ENCODE measurements at regions not wholly inside any gene's neighbourhood (a gene's known extent, or its start where the extent isn't known, plus 50 kb on each side); places are given as distances from the start of the nearest gene placed in this dataset.

DNA sequence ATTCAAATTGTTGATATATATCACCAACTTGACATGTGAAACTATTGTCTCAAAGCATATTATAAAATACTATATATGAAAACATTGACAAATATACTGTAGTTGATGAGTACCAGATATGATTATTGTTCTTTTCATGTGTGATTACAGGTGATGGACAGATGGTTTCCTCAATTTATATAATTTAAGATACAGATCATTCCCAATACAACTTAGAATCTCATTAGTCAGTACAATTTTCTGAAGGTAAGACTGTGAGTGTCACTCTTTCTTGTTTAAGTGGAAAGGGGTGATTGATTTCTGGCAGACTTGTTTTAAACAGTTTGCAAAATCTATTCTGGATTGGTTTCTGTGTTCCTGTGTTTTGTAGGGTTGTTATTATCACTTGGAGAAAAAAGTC is 498.8 kb downstream of the IRS2 start:
- TF ChIP-seq, protein P1, sequence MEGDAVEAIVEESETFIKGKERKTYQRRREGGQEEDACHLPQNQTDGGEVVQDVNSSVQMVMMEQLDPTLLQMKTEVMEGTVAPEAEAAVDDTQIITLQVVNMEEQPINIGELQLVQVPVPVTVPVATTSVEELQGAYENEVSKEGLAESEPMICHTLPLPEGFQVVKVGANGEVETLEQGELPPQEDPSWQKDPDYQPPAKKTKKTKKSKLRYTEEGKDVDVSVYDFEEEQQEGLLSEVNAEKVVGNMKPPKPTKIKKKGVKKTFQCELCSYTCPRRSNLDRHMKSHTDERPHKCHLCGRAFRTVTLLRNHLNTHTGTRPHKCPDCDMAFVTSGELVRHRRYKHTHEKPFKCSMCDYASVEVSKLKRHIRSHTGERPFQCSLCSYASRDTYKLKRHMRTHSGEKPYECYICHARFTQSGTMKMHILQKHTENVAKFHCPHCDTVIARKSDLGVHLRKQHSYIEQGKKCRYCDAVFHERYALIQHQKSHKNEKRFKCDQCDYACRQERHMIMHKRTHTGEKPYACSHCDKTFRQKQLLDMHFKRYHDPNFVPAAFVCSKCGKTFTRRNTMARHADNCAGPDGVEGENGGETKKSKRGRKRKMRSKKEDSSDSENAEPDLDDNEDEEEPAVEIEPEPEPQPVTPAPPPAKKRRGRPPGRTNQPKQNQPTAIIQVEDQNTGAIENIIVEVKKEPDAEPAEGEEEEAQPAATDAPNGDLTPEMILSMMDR (IDR thresholded peaks at IDR 0.05) = no peak
- TF ChIP-seq POLR2A (IDR thresholded peaks at IDR 0.05) = no peak
